RWPE1 (cell line): ENCODE measurements at regions not wholly inside any gene's neighbourhood (a gene's known extent, or its start where the extent isn't known, plus 50 kb on each side); places are given as distances from the start of the nearest gene placed in this dataset.
"Not testable (repeated sequence)": the region's sequence is repeated elsewhere in the genome, so short reads cannot be mapped to it uniquely, and the experiment has no call there.

ENCODE experiments used
- CTCF ChIA-PET: fragments of 350-600 bp; sonication (Branson Sonifier 250); formaldehyde crosslinking; extraction: SDS; loops from one replicate; lab custom pipeline; 2021; lab: Yijun Ruan, JAX
- POLR2A ChIA-PET: fragments of 400-600 bp; formaldehyde crosslinking; extraction: SDS; loops from one replicate; lab custom pipeline; 2020; ENCODE audit warnings: antibody characterized with exemption; ENCODE audit not compliant: low non-redundant PET; lab: Yijun Ruan, JAX
- DNase-seq: peaks from one replicate; pipeline ENCODE4 v3.0.0; 2012; ENCODE audit warnings: low spot score
- H3K27ac ChIP-seq: fragments of 450-650 bp; 2 replicates; pipeline ENCODE4 v1.5.1; 2017
- CTCF ChIP-seq: fragments of 450-650 bp; conservative IDR thresholded peaks from 2 replicates; pipeline ENCODE4 v1.5.1; 2017; ENCODE audit warnings: low read depth, mild to moderate bottlenecking

GRCh38 chrX:138853936-138854335 is 142.4 kb upstream of the FGF13 start:
- H3K27ac ChIP-seq, result no peak overlapping the region
- no peak for TF ChIP-seq CTCF
- POLR2A ChIA-PET, result no interaction called here
- no peak for DNase-seq
- CTCF ChIA-PET, result no interaction called here

DNA sequence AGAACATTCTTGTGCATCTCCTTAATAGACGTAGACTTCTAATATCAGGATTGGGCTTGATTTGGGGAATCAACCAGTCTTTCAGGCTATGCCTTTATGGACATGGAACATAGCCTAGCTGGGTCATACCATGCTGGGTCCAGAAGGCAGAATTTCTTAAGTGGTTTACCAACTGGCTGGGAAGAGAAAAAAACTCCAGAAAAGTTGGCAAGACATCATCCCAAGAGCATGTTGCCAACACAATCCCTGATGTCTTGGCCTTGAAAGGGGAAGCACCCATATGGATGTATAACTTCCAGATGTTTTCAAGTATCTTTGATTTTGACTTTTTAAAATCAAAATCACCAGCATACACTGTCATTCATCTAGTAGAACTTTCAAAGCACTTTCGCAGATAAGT is 138.0 kb upstream of the FGF13 start:
- ChIA-PET CTCF (no interaction called here), POLR2A (no interaction called here)
- no peak for DNase-seq
- no peak overlapping the region for H3K27ac ChIP-seq
- TF ChIP-seq CTCF, result no peak

- H3K27ac ChIP-seq, result no peak overlapping the region
- ChIA-PET POLR2A (no interaction called here), CTCF (interaction anchor here (0.6 kb wide), 2 partner anchors 640 to 1615 kb away, joined by 6 to 9 read pairs; no protein-coding TSS in a partner anchor)
- TF ChIP-seq CTCF, result no peak
- DNase-seq, result no peak
Measured at GRCh38 chrX:138847930-138848329, 136.4 kb upstream of the FGF13 start.

- TF ChIP-seq CTCF, result no peak
- ChIA-PET POLR2A (no interaction called here), CTCF (no interaction called here)
- no peak for DNase-seq
- H3K27ac ChIP-seq, result no peak overlapping the region
Measured at GRCh38 chrX:138845786-138846185, 134.3 kb upstream of the FGF13 start.

GRCh38 chrX:138807400-138807799 is 95.9 kb upstream of the FGF13 start:
- H3K27ac ChIP-seq, CTCF ChIA-PET, POLR2A ChIA-PET, DNase-seq: not testable (repeated sequence)

DNA sequence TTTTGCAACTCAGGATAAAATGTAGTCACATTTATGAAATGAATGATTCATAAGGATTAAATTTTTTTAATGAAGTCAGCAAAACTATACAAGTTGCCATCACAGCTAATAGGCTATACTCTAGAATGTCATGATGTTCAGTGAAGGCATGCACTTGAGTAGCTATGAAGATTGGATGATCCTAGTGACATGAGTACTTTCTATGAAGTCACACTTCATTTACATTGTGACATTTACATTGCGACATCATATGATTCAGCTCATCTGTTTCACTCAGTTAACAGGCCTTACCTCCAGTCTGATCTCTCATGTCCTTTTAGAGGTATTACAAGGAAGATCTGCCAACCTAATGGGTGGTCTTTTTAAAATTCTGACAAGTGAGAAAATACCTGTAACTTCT is 82.7 kb upstream of the FGF13 start:
- CTCF ChIA-PET, result no interaction called here
- POLR2A ChIA-PET, result no interaction called here

GRCh38 chrX:138791551-138791950 is 80.0 kb upstream of the FGF13 start:
- DNase-seq, result no peak
- no peak overlapping the region for H3K27ac ChIP-seq
- CTCF ChIA-PET, result interaction anchor here (0.6 kb wide), 2 partner anchors 464 to 722 kb away, joined by 3 read pairs; no protein-coding TSS in a partner anchor
- no peak for TF ChIP-seq CTCF
- POLR2A ChIA-PET, result no interaction called here

More for the DNA sequence above, 82.7 kb upstream of the FGF13 start:
- no peak for TF ChIP-seq CTCF
- H3K27ac ChIP-seq, result no peak overlapping the region
- DNase-seq, result no peak
